Parathyroid adenoma (tissue), 2 donors: ENCODE measurements at regions not wholly inside any gene's neighbourhood (a gene's known extent, or its start where the extent isn't known, plus 50 kb on each side); places are given as distances from the start of the nearest gene placed in this dataset.
"Not testable (repeated sequence)": the region's sequence is repeated elsewhere in the genome, so short reads cannot be mapped to it uniquely, and the experiment has no call there.

Experiments used
- H2AFZ ChIP-seq: fragments of 300-600 bp; sonication (generic); one replicate; pipeline ENCODE4 v1.7.0; 2017; ENCODE audit warnings: antibody characterized with exemption, mild to moderate bottlenecking
- H3K27ac ChIP-seq: fragments of 300-600 bp; sonication (generic); one replicate; pipeline ENCODE4 v1.7.0; 2017
- H3K27me3 ChIP-seq: fragments of 300-600 bp; sonication (generic); one replicate; pipeline ENCODE4 v1.7.0; 2017; ENCODE audit warnings: low read length; ENCODE audit not compliant: control insufficient read depth, insufficient read depth
- H3K36me3 ChIP-seq: fragments of 300-600 bp; sonication (generic); one replicate; pipeline ENCODE4 v1.7.0; 2017; ENCODE audit warnings: low read length; ENCODE audit not compliant: control insufficient read depth, insufficient read depth
- H3K4me1 ChIP-seq: fragments of 300-600 bp; sonication (generic); one replicate; pipeline ENCODE4 v1.7.0; 2017; ENCODE audit warnings: control low read depth
- H3K4me2 ChIP-seq: fragments of 300-600 bp; sonication (generic); one replicate; pipeline ENCODE4 v1.7.0; 2017; ENCODE audit warnings: low read length
- H3K4me3 ChIP-seq: fragments of 300-600 bp; sonication (generic); one replicate; pipeline ENCODE4 v1.7.0; 2017; ENCODE audit warnings: low read depth, low read length
- H3K79me2 ChIP-seq: fragments of 300-600 bp; sonication (generic); one replicate; pipeline ENCODE4 v1.7.0; 2017; ENCODE audit warnings: control low read depth
- H3K9ac ChIP-seq: fragments of 300-600 bp; sonication (generic); one replicate; pipeline ENCODE4 v1.7.0; 2017; ENCODE audit warnings: mild to moderate bottlenecking
- H3K9me3 ChIP-seq: fragments of 300-600 bp; sonication (generic); one replicate; pipeline ENCODE4 v1.7.0; 2017; ENCODE audit warnings: low read length; ENCODE audit not compliant: control insufficient read depth
- TF ChIP-seq, protein P1 (sequence below): fragments of 300-600 bp; sonication (generic); IDR thresholded peaks from one replicate; pipeline ENCODE4 v1.7.0; 2017; ENCODE audit warnings: antibody characterized with exemption, mild to moderate bottlenecking
- donor health status: primary hyperparathyroidism.

DNA sequence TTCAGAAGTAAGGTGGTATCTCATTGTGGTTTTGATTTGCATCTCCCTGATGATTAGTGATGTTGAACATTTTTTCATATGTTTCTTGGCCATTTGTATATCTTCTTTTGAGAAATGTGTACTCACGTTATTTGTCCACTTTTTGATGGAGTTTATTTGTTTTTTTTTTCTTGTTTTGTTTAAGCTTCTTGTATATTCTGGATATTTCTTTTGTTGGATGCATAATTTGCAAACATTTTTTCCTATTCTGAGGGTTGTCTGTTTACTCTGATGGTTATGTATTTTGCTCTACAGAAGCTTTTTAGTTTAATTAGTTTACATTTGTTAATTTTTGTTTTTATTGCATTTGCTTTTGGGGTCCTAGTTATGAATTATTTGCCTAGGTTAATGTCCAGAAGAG lies 927.4 kb upstream of the LRFN5 start:
- no peak overlapping the region for H3K4me3 ChIP-seq
- TF ChIP-seq, protein P1, sequence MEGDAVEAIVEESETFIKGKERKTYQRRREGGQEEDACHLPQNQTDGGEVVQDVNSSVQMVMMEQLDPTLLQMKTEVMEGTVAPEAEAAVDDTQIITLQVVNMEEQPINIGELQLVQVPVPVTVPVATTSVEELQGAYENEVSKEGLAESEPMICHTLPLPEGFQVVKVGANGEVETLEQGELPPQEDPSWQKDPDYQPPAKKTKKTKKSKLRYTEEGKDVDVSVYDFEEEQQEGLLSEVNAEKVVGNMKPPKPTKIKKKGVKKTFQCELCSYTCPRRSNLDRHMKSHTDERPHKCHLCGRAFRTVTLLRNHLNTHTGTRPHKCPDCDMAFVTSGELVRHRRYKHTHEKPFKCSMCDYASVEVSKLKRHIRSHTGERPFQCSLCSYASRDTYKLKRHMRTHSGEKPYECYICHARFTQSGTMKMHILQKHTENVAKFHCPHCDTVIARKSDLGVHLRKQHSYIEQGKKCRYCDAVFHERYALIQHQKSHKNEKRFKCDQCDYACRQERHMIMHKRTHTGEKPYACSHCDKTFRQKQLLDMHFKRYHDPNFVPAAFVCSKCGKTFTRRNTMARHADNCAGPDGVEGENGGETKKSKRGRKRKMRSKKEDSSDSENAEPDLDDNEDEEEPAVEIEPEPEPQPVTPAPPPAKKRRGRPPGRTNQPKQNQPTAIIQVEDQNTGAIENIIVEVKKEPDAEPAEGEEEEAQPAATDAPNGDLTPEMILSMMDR = no peak
- no peak overlapping the region for H3K9ac ChIP-seq
- no peaks in the 10 kb centered on the region for H3K36me3 ChIP-seq
- H3K27ac ChIP-seq = no peak overlapping the region
- no peaks in the 10 kb centered on the region for H3K27me3 ChIP-seq
- H3K4me1 ChIP-seq = no peaks in the 10 kb centered on the region
- no peak overlapping the region for H3K4me2 ChIP-seq
- H3K79me2 ChIP-seq = no peaks in the 10 kb centered on the region
- no peak overlapping the region for H2AFZ ChIP-seq
- no peaks in the 10 kb centered on the region for H3K9me3 ChIP-seq

DNA sequence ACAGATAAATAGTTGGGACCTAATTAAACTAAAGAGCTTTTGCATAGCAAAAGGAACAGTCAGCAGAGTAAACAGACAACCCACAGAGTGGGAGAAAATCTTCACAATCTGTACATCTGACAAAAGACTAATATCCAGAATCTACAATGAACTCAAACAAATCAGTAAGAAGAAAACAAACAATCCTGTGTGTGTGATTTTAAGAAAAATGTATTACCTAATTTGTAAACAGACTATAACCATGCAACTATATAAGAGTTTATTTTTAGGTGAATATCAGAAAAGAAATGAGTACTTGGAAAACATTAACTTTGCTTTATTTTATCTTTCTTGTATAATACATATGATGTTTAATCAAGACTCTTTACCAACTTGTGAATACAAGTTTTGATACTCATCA lies 929.5 kb upstream of the LRFN5 start:
- H3K36me3 ChIP-seq = not testable (repeated sequence)

DNA sequence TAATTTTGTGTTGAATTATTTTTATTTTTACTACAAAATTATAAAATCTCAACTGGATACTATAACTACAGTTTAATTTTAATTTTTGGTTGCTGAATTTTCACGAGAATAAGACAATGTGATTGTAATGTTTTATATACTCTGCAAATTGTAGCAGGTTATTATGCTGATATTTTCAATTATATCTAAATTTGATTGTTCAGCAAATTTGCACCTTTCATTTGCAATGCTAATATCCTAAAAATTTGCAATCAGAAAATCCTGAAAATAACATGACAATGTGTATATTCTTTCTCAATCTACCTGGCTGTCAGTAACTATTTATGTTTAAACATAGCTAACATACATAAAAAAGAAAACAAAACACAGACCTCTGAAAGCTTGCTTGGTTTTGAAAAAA lies 932.2 kb upstream of the LRFN5 start:
- no peaks in the 10 kb centered on the region for H3K79me2 ChIP-seq
- no peak overlapping the region for H3K4me2 ChIP-seq
- no peaks in the 10 kb centered on the region for H3K27me3 ChIP-seq
- no peak overlapping the region for H3K9ac ChIP-seq
- H3K36me3 ChIP-seq = no peaks in the 10 kb centered on the region
- H3K27ac ChIP-seq = no peak overlapping the region
- no peak overlapping the region for H3K4me3 ChIP-seq
- no peaks in the 10 kb centered on the region for H3K4me1 ChIP-seq
- no peak overlapping the region for H2AFZ ChIP-seq
- TF ChIP-seq, protein P1 = no peak
- no peaks in the 10 kb centered on the region for H3K9me3 ChIP-seq

More for the DNA sequence above, 929.5 kb upstream of the LRFN5 start:
- not testable (repeated sequence) for H3K27ac ChIP-seq, H3K9me3 ChIP-seq, H3K4me3 ChIP-seq, H3K79me2 ChIP-seq, H3K4me2 ChIP-seq, H2AFZ ChIP-seq, H3K27me3 ChIP-seq, H3K4me1 ChIP-seq, H3K9ac ChIP-seq

- TF ChIP-seq, protein P1 = no peak
- H3K79me2 ChIP-seq = no peaks in the 10 kb centered on the region
- H3K9ac ChIP-seq = no peak overlapping the region
- H3K4me2 ChIP-seq = no peak overlapping the region
- H3K36me3 ChIP-seq = no peaks in the 10 kb centered on the region
- no peak overlapping the region for H3K27ac ChIP-seq
- no peak overlapping the region for H2AFZ ChIP-seq
- no peaks in the 10 kb centered on the region for H3K4me1 ChIP-seq
- no peak overlapping the region for H3K4me3 ChIP-seq
- no peaks in the 10 kb centered on the region for H3K9me3 ChIP-seq
- H3K27me3 ChIP-seq = no peaks in the 10 kb centered on the region
Measured at GRCh38 chr14:40656311-40656710, 950.4 kb upstream of the LRFN5 start.

GRCh38 chr14:40652089-40652691 lies 954.5 kb upstream of the LRFN5 start:
- TF ChIP-seq, protein P1 = no peak
- Histone ChIP-seq H3K27me3 (no peaks in the 10 kb centered on the region), H3K9me3 (no peaks in the 10 kb centered on the region), H3K9ac (no peak overlapping the region), H3K4me1 (no peaks in the 10 kb centered on the region), H3K4me3 (no peak overlapping the region), H2AFZ (no peak overlapping the region), H3K79me2 (no peaks in the 10 kb centered on the region), H3K27ac (no peak overlapping the region), H3K36me3 (no peaks in the 10 kb centered on the region), H3K4me2 (no peak overlapping the region)
